Right atrium auricular region (tissue), 2 donors: ENCODE measurements at regions not wholly inside any gene's neighbourhood (a gene's known extent, or its start where the extent isn't known, plus 50 kb on each side); places are given as distances from the start of the nearest gene placed in this dataset.

ENCODE experiments used
- DNase-seq: peaks from one replicate; pipeline ENCODE4 v3.0.0-alpha.2; 2019; ENCODE audit warnings: low spot score
- H3K27ac ChIP-seq, 2 donors: fragments of 200-600 bp; sonication (generic); 1 replicate in 1 of 2; 2 replicates in 1 of 2; pipeline ENCODE4 v1.5.1; 2016 to 2019
- H3K27me3 ChIP-seq, 2 donors: fragments of 200-600 bp; sonication (generic); one replicate each; pipeline versions ENCODE4 v1.5.1 to v1.6.0; 2017 to 2019
- H3K36me3 ChIP-seq: fragments of 200-600 bp; sonication (generic); one replicate; pipeline ENCODE4 v1.5.1; 2016
- H3K4me1 ChIP-seq, 2 donors: fragments of 200-600 bp; sonication (generic); one replicate each; pipeline versions ENCODE4 v1.5.1 to v1.6.0; 2017 to 2019
- H3K4me3 ChIP-seq, 2 donors: fragments of 200-600 bp; sonication (generic); 1 replicate in 1 of 2; 2 replicates in 1 of 2; pipeline ENCODE4 v1.5.1; 2017 to 2019; ENCODE audit warnings: mild to moderate bottlenecking in 1 of 2, moderate library complexity in 1 of 2
- H3K9me3 ChIP-seq, 2 donors: fragments of 200-600 bp; sonication (generic); one replicate each; pipeline ENCODE4 v1.5.1; 2019
- TF ChIP-seq, protein P1 (sequence below), 2 donors: fragments of 200-600 bp; sonication (generic); IDR thresholded peaks; one replicate each; pipeline ENCODE4 v1.5.1; 2019; ENCODE audit warnings: antibody characterized with exemption in 2 of 2

DNA sequence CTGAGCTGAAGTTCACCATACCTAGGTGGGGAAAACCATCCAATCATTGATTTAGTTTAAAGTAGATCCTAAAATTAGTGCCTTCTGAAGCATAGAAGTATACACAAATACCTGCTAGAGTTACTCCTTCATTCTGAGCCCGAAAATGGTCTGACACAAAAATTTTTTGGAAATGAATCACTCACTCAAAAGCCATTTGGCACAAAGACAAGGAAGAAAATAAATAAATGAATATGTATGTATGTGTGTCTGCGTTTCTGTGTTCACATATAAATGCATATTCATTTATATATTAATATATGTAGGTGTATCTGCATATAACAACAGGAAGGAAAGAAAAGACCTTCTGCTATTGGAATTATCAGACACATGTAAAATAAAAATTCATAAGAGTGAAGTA, 614.4 kb upstream of the PCDH9 start:
- Histone ChIP-seq H3K9me3 (no peaks in the 10 kb centered on the region), H3K4me3 (no peak overlapping the region), H3K27ac (no peak overlapping the region), H3K27me3 (no peaks in the 10 kb centered on the region), H3K4me1 (no peaks in the 10 kb centered on the region), H3K36me3 (no peaks in the 10 kb centered on the region)
- TF ChIP-seq, protein P1, sequence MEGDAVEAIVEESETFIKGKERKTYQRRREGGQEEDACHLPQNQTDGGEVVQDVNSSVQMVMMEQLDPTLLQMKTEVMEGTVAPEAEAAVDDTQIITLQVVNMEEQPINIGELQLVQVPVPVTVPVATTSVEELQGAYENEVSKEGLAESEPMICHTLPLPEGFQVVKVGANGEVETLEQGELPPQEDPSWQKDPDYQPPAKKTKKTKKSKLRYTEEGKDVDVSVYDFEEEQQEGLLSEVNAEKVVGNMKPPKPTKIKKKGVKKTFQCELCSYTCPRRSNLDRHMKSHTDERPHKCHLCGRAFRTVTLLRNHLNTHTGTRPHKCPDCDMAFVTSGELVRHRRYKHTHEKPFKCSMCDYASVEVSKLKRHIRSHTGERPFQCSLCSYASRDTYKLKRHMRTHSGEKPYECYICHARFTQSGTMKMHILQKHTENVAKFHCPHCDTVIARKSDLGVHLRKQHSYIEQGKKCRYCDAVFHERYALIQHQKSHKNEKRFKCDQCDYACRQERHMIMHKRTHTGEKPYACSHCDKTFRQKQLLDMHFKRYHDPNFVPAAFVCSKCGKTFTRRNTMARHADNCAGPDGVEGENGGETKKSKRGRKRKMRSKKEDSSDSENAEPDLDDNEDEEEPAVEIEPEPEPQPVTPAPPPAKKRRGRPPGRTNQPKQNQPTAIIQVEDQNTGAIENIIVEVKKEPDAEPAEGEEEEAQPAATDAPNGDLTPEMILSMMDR (IDR thresholded peaks at IDR 0.05), result no peak
- no peak for DNase-seq

DNA sequence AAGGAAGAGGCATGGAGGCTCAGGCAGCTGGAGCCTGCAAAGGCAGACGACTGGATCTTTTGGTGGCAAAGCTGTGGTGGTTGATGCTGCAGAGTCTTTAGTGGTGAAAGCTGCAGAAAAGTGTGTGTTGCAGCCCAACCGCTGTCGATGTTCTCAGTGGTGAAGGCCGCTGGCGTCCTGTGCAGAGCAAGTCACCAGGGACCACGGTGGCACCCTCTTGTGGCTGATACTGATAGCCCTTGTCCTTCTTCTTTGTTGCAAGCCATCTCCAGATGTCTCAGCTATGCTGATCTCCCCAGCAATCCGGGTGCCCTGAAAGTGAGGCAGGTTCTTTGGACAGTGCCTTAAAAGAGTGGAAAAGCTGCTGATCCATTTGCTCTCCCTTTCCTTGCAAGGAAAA, 610.9 kb upstream of the PCDH9 start:
- H3K9me3 ChIP-seq, result peaks cover under 1 to 3% of the 10 kb centered on the region in 2 donors
- H3K4me3 ChIP-seq, result no peak overlapping the region
- no peaks in the 10 kb centered on the region for H3K36me3 ChIP-seq
- DNase-seq, result no peak
- TF ChIP-seq, protein P1 (IDR thresholded peaks at IDR 0.05), result no peak
- no peaks in the 10 kb centered on the region for H3K4me1 ChIP-seq
- no peak overlapping the region for H3K27ac ChIP-seq
- no peaks in the 10 kb centered on the region for H3K27me3 ChIP-seq

DNA sequence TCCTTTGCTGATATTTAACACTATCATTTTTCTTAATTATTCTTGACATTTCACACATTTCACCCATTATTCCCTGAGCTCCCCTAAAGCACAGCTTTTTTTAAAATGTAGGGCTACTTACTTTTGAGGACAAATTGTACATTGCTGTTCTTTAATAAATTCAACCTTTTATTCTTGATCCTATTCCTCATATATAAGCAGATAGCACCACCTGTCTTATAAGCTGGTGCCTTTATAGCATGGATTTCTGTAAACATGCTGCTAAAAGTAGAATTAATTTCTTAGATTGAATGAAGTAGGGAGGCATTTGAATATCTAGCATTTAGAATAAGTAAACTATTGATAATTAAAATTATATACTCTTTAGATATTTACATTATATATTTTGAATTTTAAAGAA, 603.4 kb upstream of the PCDH9 start:
- Histone ChIP-seq H3K27ac (no peak overlapping the region), H3K36me3 (no peaks in the 10 kb centered on the region), H3K9me3 (peaks cover 5 to 8% of the 10 kb centered on the region in 2 donors), H3K27me3 (no peaks in the 10 kb centered on the region), H3K4me1 (no peaks in the 10 kb centered on the region), H3K4me3 (no peak overlapping the region)
- TF ChIP-seq, protein P1 (IDR thresholded peaks at IDR 0.05), result peak in 1 of 2 donors; percentile 37
- DNase-seq, result no peak

DNA sequence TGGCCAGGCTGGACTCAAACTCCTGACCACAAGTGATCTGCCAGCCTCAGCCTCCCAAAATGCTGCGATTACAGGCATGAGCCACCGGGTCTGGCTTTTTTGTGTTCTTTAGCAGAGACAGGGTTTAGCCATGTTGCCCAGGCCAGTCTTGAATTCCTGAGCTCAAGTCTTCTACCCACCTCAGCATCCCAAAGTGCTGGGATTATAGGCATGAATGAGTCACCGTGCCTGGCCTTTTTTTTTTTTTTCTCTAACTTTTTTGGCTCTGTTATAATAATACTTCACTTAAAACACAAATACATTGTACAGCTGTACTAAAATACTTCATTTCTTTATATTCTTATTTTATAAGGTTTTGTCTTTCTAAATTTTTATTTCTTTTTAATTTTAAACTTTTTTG, 599.5 kb upstream of the PCDH9 start:
- Histone ChIP-seq H3K27me3 (no peaks in the 10 kb centered on the region), H3K9me3 (no peaks in the 10 kb centered on the region), H3K4me3 (no peak overlapping the region), H3K4me1 (no peaks in the 10 kb centered on the region), H3K36me3 (no peaks in the 10 kb centered on the region), H3K27ac (no peak overlapping the region)
- TF ChIP-seq, protein P1 (IDR thresholded peaks at IDR 0.05), result no peak
- DNase-seq, result no peak

DNA sequence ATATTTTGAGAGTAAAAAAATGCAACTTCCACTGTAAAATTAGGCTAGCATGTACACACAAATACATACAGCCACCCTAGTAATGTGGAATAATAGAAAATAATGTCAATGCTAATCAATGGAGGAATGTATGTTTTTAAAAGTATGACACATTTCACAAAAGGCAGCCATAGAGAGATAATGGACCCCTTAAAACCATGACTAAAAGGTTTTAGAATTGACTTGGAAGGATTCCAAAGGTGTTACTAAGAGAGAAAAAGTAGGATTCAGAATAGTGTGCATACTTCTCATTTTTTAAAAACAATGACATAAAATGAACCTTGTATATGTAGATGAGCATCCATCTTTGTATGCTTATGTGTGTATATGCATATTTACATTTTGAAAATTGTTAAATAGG, 597.9 kb upstream of the PCDH9 start:
- Histone ChIP-seq H3K9me3 (no peaks in the 10 kb centered on the region), H3K4me1 (no peaks in the 10 kb centered on the region), H3K36me3 (no peaks in the 10 kb centered on the region), H3K27ac (no peak overlapping the region), H3K4me3 (no peak overlapping the region), H3K27me3 (no peaks in the 10 kb centered on the region)
- TF ChIP-seq, protein P1 (IDR thresholded peaks at IDR 0.05), result no peak
- DNase-seq, result no peak

DNA sequence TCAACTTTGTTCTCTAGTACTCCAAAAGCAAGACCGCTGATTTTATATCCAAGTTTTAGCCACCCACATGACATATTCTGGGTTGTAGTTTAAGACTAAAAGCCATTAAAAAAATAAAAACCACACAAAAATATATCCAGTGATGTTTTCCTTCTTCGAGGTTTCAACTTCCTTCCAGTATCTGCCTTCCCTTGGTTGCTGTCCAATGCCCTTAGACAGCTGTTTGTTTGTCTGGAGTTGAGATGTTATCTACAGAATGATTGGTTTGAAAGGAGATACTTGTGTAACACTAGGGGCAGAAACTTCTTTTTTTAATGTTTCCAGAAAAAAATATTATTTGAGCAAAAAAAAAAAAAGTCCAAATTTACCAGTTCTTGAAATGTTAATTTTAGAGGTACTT, 591.5 kb upstream of the PCDH9 start:
- no peaks in the 10 kb centered on the region for H3K36me3 ChIP-seq
- H3K27ac ChIP-seq, result no peak overlapping the region
- H3K4me3 ChIP-seq, result no peak overlapping the region
- DNase-seq, result no peak
- H3K9me3 ChIP-seq, result no peaks in the 10 kb centered on the region
- no peaks in the 10 kb centered on the region for H3K4me1 ChIP-seq
- H3K27me3 ChIP-seq, result no peaks in the 10 kb centered on the region
- TF ChIP-seq, protein P1 (IDR thresholded peaks at IDR 0.05), result no peak
